Spleen (tissue), 11 donors: ENCODE measurements at regions not wholly inside any gene's neighbourhood (a gene's known extent, or its start where the extent isn't known, plus 50 kb on each side); places are given as distances from the start of the nearest gene placed in this dataset.

Experiments
- DNase-seq: peaks from one replicate; pipeline ENCODE4 v3.0.0-alpha.2; 2020
- H3K27ac ChIP-seq, 8 donors: fragments of 200-600 bp; sonication (generic) in 7 of 8; 1 replicate in 4 of 8; 2 replicates in 4 of 8; pipeline versions ENCODE4 v1.5.0 to v1.8.0; 2016 to 2021; ENCODE audit warnings: inconsistent platforms in 4 of 8, mild to moderate bottlenecking in 4 of 8, moderate library complexity in 1 of 8
- H3K27me3 ChIP-seq, 7 donors: fragments of 200-600 bp; sonication (generic) in 6 of 7; replicated peaks in 1 of 7; 1 replicate in 4 of 7; 2 replicates in 3 of 7; pipeline versions ENCODE4 v1.5.0 to v1.8.0; 2016 to 2021; ENCODE audit warnings: inconsistent platforms in 3 of 7, mild to moderate bottlenecking in 1 of 7
- H3K36me3 ChIP-seq, 6 donors: fragments of 200-600 bp; sonication (generic) in 5 of 6; 1 replicate in 4 of 6; 2 replicates in 2 of 6; pipeline versions ENCODE4 v1.5.0 to v1.8.0; 2016 to 2021; ENCODE audit warnings: inconsistent platforms in 2 of 6
- H3K4me1 ChIP-seq, 6 donors: fragments of 200-600 bp; sonication (generic) in 5 of 6; 1 replicate in 3 of 6; 2 replicates in 3 of 6; pipeline versions ENCODE4 v1.5.0 to v1.8.0; 2016 to 2021; ENCODE audit warnings: inconsistent platforms in 3 of 6
- H3K4me3 ChIP-seq, 8 donors: fragments of 200-600 bp; sonication (generic) in 7 of 8; 1 replicate in 4 of 8; 2 replicates in 4 of 8; pipeline versions ENCODE4 v1.5.0 to v1.8.0; 2016 to 2021; ENCODE audit warnings: inconsistent platforms in 4 of 8, mild to moderate bottlenecking in 4 of 8, moderate library complexity in 2 of 8
- H3K9me3 ChIP-seq, 8 donors: fragments of 200-600 bp; sonication (generic) in 7 of 8; 1 replicate in 4 of 8; 2 replicates in 4 of 8; pipeline versions ENCODE4 v1.5.0 to v1.8.0; 2016 to 2021; ENCODE audit warnings: inconsistent platforms in 4 of 8
- POLR2A ChIP-seq, 3 donors: fragments of 450-650 bp; IDR thresholded peaks; one replicate each; pipeline ENCODE4 v1.5.1; 2017; ENCODE audit warnings: antibody characterized with exemption in 3 of 3, mild to moderate bottlenecking in 1 of 3
- POLR2AphosphoS5 ChIP-seq, 3 donors: sonication (generic); formaldehyde crosslinking; IDR thresholded peaks; one replicate each; pipeline ENCODE4 v1.5.1; 2017; ENCODE audit warnings: antibody characterized with exemption in 3 of 3
- WGBS, 5 donors: extraction: QIAGEN DNeasy Blood & Tissue Kit in 3 of 5; methylation state at CpG; one replicate each; pipeline versions ENCODE4 v1.1.5 to v1.1.7; 2013 to 2018; 5-methylcytosine and 5-hydroxymethylcytosine counted together
- intact Hi-C: fragments of 100-400 bp; cut with DNase I; formaldehyde crosslinking; loops from one replicate; pipeline ENCODE4 v1.15.0; 2023; ENCODE audit warnings: low total_unique reads
- TF ChIP-seq, protein P1 (sequence below), 11 experiments: fragments of 200-600 bp in 7 of 11; fragments of 450-650 bp in 4 of 11; sonication (generic) in 4 of 11; IDR thresholded peaks in 8 of 11; conservative IDR thresholded peaks in 3 of 11; 1 replicate in 7 of 11; 2 replicates in 4 of 11; pipeline versions ENCODE4 v1.4.0 to v1.8.0; 2016 to 2021; ENCODE audit warnings: antibody characterized with exemption in 11 of 11, inconsistent platforms in 4 of 11, mild to moderate bottlenecking in 1 of 11
- donor health status: healthy with polysubstance abuse.
- donor health status: DM: no; HTN: no; CAD: no; lungs with moderate emphysema.
- donor health status: DM: no; HTN: no; CAD: no.
- donor health status: Bipolar disorder and iron deficiency.
- donor health status: healthy.
- donor health status: DM: no; HTN: no; CAD: no.
- donor health status: DM: yes; HTN: yes; CAD: no.

DNA sequence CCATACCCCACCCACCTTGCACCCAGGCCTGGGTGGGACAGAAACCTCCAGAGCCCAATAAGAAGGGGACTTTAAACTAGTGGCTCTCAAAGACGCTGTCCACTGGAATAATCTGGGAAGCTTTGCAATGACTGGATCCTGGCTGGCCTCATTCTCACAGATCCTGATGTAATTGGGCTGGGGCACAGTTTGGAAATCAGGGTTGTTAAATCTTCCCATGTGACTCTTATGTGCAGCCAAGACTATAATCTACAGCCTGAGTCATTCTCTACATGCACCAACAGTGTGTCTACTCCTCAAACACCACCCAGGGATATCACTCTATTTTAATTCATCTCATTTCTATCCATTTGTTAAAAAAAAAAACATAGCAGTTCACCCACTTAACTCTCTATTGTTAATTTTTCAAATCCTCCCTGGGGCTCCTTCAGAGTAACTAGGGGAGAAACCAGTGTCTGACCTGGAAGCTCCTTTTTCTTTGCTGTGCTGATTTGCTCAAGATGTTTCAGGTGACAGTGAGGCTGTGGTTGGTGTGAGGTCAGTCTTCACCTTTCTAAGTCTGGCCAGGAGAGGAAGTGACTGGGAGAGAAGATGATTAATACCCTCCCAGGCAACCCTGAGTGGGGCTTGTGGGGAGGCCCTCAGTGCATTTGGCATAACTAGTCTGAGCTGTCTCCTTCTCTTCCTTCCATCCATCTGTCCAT is 211.6 kb upstream of the SFSWAP start:
- no peak for DNase-seq
- no peak for TF ChIP-seq POLR2A (IDR thresholded peaks at IDR 0.05)
- Histone ChIP-seq H3K9me3 (no peaks in the 10 kb centered on the region), H3K4me1 (no peaks in the 10 kb centered on the region), H3K27ac (no peak overlapping the region), H3K36me3 (no peaks in the 10 kb centered on the region), H3K4me3 (no peak overlapping the region), H3K27me3 (peaks cover 0 to 12% (median 0%) of the 10 kb centered on the region in 7 donors)
- intact Hi-C loops: no loop called here
- 75 to 93% (median 83%) methylated on average over 1 of the region's 1 CpG for WGBS, 5 donors

DNA sequence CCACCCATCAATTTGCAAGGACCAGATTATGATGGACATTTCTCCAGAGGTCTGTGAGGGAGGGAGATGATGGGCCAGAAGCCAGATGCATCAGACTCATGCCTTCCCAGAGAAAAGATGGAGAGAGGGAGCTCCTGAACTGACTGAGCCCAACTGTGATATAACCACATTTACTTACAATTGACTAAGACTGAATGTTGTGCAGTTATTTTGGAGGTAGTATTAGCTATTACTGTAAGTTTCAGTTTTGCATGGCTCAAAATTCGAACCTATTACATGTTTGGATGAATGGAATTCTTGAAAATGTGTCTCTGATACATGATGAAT is 211.1 kb upstream of the SFSWAP start:
- no peak for DNase-seq
- H3K9me3 ChIP-seq: no peaks in the 10 kb centered on the region
- peaks cover 0 to 7% (median 0%) of the 10 kb centered on the region in 7 donors for H3K27me3 ChIP-seq
- H3K4me1 ChIP-seq: no peaks in the 10 kb centered on the region
- intact Hi-C loops: no loop called here
- 20 to 63% (median 50%) methylated on average over 1 of the region's 1 CpG for WGBS, 5 donors
- no peaks in the 10 kb centered on the region for H3K36me3 ChIP-seq
- TF ChIP-seq, protein P1, sequence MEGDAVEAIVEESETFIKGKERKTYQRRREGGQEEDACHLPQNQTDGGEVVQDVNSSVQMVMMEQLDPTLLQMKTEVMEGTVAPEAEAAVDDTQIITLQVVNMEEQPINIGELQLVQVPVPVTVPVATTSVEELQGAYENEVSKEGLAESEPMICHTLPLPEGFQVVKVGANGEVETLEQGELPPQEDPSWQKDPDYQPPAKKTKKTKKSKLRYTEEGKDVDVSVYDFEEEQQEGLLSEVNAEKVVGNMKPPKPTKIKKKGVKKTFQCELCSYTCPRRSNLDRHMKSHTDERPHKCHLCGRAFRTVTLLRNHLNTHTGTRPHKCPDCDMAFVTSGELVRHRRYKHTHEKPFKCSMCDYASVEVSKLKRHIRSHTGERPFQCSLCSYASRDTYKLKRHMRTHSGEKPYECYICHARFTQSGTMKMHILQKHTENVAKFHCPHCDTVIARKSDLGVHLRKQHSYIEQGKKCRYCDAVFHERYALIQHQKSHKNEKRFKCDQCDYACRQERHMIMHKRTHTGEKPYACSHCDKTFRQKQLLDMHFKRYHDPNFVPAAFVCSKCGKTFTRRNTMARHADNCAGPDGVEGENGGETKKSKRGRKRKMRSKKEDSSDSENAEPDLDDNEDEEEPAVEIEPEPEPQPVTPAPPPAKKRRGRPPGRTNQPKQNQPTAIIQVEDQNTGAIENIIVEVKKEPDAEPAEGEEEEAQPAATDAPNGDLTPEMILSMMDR (IDR thresholded peaks at IDR 0.05 in 8 of 11, conservative IDR thresholded peaks at IDR 0.05 in 3 of 11): no peak
- TF ChIP-seq POLR2A (IDR thresholded peaks at IDR 0.05) (no peak), POLR2AphosphoS5 (IDR thresholded peaks at IDR 0.05) (no peak)
- no peak overlapping the region for H3K4me3 ChIP-seq
- H3K27ac ChIP-seq: no peak overlapping the region

DNA sequence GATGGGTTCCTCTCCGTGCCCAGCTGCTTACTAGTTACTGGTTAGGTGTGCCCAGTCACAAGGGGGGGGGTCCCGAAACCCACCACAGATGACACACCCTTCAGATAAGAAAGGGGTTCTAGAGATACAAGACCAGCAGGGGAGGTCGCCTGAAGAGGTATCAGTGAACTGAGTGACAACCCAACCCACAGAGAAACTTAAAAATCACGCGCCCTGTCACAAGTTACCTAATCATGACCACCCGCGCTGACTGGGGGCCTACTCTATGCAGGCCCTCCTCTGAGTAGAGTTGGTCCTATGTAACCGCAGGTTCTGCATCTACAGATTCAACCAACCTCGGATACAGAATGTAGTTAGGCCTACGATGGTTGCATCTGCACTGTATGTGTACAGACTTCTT is 210.3 kb upstream of the SFSWAP start:
- DNase-seq: no peak
- no peaks in the 10 kb centered on the region for H3K36me3 ChIP-seq
- intact Hi-C loops: no loop called here
- no peaks in the 10 kb centered on the region for H3K4me1 ChIP-seq
- H3K9me3 ChIP-seq: no peaks in the 10 kb centered on the region
- H3K27me3 ChIP-seq: peaks cover 0 to 6% (median 0%) of the 10 kb centered on the region in 7 donors
- TF ChIP-seq POLR2A (IDR thresholded peaks at IDR 0.05) (no peak), POLR2AphosphoS5 (IDR thresholded peaks at IDR 0.05) (no peak)
- TF ChIP-seq, protein P1 (IDR thresholded peaks at IDR 0.05 in 8 of 11, conservative IDR thresholded peaks at IDR 0.05 in 3 of 11): no peak
- H3K27ac ChIP-seq: no peak overlapping the region
- H3K4me3 ChIP-seq: no peak overlapping the region
- 81 to 92% (median 88%) methylated on average over 10 of the region's 10 CpGs for WGBS, 5 donors

DNA sequence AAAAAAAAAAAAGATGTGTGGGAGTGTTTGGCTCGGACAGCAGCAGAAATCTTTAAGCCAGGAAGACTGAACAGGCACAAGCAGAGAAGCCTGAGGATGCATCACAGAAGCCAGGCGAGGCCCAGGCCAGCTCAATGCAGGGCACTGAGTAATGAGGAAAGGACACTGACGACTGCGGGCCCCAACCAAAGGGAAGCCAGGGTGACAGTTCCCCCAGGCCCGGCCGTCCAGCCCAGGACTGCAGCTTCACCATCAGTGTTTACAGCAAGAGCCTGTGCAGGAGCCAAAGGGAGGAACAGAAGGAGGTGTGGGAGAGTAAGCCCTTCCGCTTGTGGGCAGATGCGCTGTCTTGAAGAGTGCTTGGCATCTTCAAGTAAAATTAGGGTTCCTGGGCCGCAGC is 205.3 kb upstream of the SFSWAP start:
- H3K4me3 ChIP-seq: no peak overlapping the region
- intact Hi-C loops: no loop called here
- TF ChIP-seq, protein P1 (IDR thresholded peaks at IDR 0.05 in 8 of 11, conservative IDR thresholded peaks at IDR 0.05 in 3 of 11): no peak
- TF ChIP-seq POLR2AphosphoS5 (IDR thresholded peaks at IDR 0.05) (no peak), POLR2A (IDR thresholded peaks at IDR 0.05) (no peak)
- peaks cover 0 to 2% (median 0%) of the 10 kb centered on the region in 6 donors for H3K4me1 ChIP-seq
- H3K27me3 ChIP-seq: no peaks in the 10 kb centered on the region
- 53 to 71% (median 64%) methylated on average over 9 of the region's 9 CpGs for WGBS, 5 donors
- H3K27ac ChIP-seq: no peak overlapping the region
- no peaks in the 10 kb centered on the region for H3K36me3 ChIP-seq
- H3K9me3 ChIP-seq: no peaks in the 10 kb centered on the region
- DNase-seq: no peak
